ENCODE measurements at regions not wholly inside any gene's neighbourhood (a gene's known extent, or its start where the extent isn't known, plus 50 kb on each side); places are given as distances from the start of the nearest gene placed in this dataset.

DNA sequence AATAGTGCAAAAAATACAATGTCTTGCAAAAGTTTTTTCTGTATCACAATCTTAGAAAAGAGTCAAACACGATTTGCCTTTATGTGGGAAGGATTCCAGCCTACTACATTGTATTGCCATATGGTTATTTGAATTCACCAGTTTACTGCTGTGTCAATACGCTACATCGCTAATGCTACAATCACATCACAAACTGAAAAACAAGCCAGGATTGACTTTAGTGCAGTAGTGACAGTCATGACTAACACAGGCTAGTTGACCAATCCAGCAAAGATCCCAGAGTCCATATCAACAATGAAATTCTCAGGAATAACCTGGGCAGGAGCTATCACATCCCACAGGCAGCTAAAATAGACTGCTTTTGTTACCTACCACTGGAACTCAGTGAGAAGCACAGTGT is 67.0 kb downstream of the IL12A start:
- TF ChIP-seq, protein P1, sequence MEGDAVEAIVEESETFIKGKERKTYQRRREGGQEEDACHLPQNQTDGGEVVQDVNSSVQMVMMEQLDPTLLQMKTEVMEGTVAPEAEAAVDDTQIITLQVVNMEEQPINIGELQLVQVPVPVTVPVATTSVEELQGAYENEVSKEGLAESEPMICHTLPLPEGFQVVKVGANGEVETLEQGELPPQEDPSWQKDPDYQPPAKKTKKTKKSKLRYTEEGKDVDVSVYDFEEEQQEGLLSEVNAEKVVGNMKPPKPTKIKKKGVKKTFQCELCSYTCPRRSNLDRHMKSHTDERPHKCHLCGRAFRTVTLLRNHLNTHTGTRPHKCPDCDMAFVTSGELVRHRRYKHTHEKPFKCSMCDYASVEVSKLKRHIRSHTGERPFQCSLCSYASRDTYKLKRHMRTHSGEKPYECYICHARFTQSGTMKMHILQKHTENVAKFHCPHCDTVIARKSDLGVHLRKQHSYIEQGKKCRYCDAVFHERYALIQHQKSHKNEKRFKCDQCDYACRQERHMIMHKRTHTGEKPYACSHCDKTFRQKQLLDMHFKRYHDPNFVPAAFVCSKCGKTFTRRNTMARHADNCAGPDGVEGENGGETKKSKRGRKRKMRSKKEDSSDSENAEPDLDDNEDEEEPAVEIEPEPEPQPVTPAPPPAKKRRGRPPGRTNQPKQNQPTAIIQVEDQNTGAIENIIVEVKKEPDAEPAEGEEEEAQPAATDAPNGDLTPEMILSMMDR (IDR thresholded peaks at IDR 0.05; ENCODE audit: low read depth, low read length), result no peak
- TF ChIP-seq, protein P2, sequence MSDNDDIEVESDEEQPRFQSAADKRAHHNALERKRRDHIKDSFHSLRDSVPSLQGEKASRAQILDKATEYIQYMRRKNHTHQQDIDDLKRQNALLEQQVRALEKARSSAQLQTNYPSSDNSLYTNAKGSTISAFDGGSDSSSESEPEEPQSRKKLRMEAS (IDR thresholded peaks at IDR 0.05; ENCODE audit: low read depth, low read length), result no peak
